ENCODE measurements at regions not wholly inside any gene's neighbourhood (a gene's known extent, or its start where the extent isn't known, plus 50 kb on each side); places are given as distances from the start of the nearest gene placed in this dataset.

DNA sequence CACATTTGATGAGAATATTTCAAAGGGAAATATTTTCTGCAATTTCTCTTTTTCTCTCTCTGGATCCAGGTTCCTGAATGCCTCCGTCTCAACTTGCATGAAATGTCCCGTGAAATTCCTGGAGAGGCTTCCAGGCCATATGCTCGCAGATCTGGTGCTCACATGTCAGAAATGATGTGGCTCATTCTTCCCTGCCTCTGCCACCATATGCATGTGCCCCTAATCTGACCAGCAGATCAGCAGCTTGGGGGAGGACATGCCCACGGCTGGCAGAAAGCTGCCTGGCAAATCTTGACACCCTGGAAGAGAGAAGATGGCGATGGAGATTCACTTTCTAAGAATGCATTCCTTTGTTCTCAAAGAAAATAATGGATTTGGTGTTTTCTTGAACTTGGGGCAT lies 490.7 kb downstream of the RPS24 start:
- H3K9me3 ChIP-seq = no peaks in the 10 kb centered on the region
- in situ Hi-C loops (cut with MboI; ENCODE audit: low sequenced_read_pairs) = no loop called here
- H3K4me1 ChIP-seq = no peaks in the 10 kb centered on the region
- DNase-seq (ENCODE audit: low spot score in 2 of 2) = no peak
- H3K4me3 ChIP-seq = no peak overlapping the region
- no peaks in the 10 kb centered on the region for H3K27me3 ChIP-seq (ENCODE audit: low read depth)
- no peaks in the 10 kb centered on the region for H3K36me3 ChIP-seq (replicated peaks)

DNA sequence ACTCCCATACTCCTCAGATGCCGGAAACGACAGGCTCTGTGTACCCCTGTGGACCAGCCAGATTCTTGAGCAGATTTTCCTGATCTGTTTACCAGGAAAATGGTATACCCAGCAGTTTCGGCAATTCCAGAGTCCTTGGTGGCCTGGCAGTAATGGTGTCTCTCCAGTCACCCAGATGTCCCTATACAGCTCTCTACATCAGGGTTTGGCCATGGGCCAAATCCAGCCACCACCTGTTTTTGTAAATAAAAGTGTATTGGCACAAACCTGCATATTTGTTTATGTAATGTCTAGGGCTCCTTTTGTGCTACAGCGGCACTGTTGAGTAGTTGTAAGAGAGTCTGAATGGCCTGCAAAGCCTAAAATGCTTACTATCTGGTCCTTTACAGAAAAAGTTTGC lies 491.3 kb downstream of the RPS24 start:
- Histone ChIP-seq H3K27me3 (ENCODE audit: low read depth) (no peaks in the 10 kb centered on the region), H3K9me3 (no peaks in the 10 kb centered on the region), H3K4me3 (no peak overlapping the region), H3K36me3 (replicated peaks) (no peaks in the 10 kb centered on the region), H3K4me1 (no peaks in the 10 kb centered on the region)
- in situ Hi-C loops (cut with MboI; ENCODE audit: low sequenced_read_pairs) = no loop called here
- DNase-seq (ENCODE audit: low spot score in 2 of 2) = no peak

DNA sequence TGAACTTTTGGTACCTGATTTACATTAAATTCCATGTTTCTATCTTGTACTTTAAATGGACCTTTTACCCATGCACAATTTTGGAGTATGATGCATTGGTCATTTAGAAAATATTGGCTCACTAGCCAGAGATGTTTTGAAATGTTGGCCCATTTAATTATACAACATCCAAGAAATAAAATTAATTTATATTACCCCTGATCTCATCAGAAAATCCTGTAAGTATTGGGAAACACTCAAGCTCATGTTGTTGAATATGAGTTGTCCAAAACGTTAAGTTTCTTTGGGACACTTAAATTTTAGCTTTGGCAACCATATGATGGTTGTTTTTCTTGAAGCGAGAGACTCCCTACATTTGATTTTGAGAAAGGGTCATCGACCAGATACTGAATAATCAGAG lies 492.7 kb downstream of the RPS24 start:
- in situ Hi-C loops (cut with MboI; ENCODE audit: low sequenced_read_pairs) = no loop called here
- no peak for DNase-seq (ENCODE audit: low spot score in 2 of 2)
- no peaks in the 10 kb centered on the region for H3K4me1 ChIP-seq

DNA sequence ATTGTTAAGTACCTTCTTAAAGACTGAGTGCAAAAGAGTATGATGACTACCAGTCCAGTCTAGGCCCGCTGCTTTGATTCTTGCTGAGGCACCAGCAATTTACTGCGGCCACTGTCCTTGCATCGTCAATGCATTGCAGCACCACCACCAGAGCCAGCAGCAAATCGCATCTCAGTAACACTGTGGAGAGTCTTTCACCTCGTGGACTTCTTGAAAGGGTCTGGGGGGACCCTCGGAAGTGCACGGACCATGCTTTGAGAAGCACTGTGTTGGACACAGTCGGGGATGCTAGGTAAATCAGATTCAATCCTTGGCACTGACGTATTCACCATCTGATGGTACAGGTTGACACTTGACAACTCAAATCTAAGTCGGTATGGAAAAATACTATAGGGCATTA lies 493.6 kb downstream of the RPS24 start:
- DNase-seq (ENCODE audit: low spot score in 2 of 2) = no peak
- H3K4me1 ChIP-seq = no peaks in the 10 kb centered on the region
- no peaks in the 10 kb centered on the region for H3K9me3 ChIP-seq
- no peaks in the 10 kb centered on the region for H3K27me3 ChIP-seq (ENCODE audit: low read depth)
- no peaks in the 10 kb centered on the region for H3K36me3 ChIP-seq (replicated peaks)
- no peak overlapping the region for H3K4me3 ChIP-seq
- in situ Hi-C loops (cut with MboI; ENCODE audit: low sequenced_read_pairs) = no loop called here

More for the DNA sequence above, 492.7 kb downstream of the RPS24 start:
- no peaks in the 10 kb centered on the region for H3K9me3 ChIP-seq
- H3K27me3 ChIP-seq (ENCODE audit: low read depth) = no peaks in the 10 kb centered on the region
- H3K4me3 ChIP-seq = no peak overlapping the region
- no peaks in the 10 kb centered on the region for H3K36me3 ChIP-seq (replicated peaks)

DNA sequence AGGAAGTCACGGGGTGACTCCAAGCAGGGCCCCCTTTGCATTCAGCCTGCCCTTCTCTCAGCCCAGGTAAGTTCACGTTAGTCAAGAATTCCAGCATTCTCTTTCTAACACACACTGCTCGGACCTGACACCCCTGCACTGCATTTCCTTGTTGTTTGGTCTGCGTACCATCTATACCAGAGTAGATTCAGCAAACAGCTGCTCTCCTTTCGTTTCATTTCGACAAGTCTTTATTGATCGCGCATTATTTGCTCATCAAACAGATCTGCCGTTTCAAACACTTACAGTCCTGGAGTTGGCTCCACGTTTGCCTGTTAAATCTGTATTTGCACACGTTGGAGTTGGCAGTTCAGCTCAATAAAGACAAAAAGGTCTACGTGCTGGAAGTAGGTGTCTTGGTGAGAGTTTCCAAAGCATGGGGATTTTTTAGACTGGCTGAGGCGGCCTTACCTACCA lies 495.1 kb downstream of the RPS24 start:
- DNase-seq (ENCODE audit: low spot score in 2 of 2) = no peak
- in situ Hi-C loops (cut with MboI; ENCODE audit: low sequenced_read_pairs) = no loop called here
- Histone ChIP-seq H3K4me3 (no peak overlapping the region), H3K27me3 (ENCODE audit: low read depth) (no peaks in the 10 kb centered on the region), H3K36me3 (replicated peaks) (no peaks in the 10 kb centered on the region), H3K9me3 (no peaks in the 10 kb centered on the region), H3K4me1 (no peaks in the 10 kb centered on the region)

DNA sequence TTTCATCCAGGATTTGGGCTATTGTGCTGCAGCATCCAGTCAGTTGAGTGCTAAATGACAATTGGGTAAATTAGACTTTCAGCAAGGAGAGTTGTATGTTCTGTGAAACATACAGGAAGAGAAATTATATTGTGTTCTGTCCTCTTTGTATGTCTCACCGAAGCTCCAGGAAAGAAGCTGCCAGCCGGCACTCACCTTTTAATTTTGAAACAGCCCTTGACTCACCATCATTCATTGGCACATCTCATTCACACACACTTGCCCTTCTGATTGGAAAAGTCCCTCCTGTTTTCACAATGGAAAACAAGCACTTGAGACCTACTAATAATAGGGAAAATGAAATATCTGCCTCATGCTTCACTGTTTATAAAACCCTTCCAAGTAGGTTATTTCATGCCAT lies 495.6 kb downstream of the RPS24 start:
- Histone ChIP-seq H3K27me3 (ENCODE audit: low read depth) (no peaks in the 10 kb centered on the region), H3K9me3 (no peaks in the 10 kb centered on the region), H3K4me1 (no peaks in the 10 kb centered on the region), H3K36me3 (replicated peaks) (no peaks in the 10 kb centered on the region), H3K4me3 (no peak overlapping the region)
- in situ Hi-C loops (cut with MboI; ENCODE audit: low sequenced_read_pairs) = no loop called here
- no peak for DNase-seq (ENCODE audit: low spot score in 2 of 2)

DNA sequence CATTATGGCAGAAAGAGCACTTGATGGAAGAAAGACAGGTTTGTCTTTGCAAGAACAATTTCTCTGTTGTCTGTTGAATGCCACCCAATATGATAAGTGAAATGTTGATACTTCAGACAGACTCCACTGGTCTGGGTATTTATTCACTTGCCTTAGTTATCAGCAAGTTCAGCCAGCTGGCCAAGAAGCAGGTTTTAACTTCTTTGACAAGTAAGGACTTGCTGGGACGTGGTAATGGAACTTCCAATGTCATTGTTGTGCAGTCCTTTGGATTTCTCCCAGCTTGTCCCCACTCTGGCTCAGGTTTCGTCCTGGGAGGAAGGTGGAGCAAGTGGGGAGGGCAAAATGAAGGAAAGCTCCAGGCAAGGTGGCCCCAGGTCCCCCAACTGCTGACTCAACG lies 497.4 kb downstream of the RPS24 start:
- in situ Hi-C loops (cut with MboI; ENCODE audit: low sequenced_read_pairs) = no loop called here

DNA sequence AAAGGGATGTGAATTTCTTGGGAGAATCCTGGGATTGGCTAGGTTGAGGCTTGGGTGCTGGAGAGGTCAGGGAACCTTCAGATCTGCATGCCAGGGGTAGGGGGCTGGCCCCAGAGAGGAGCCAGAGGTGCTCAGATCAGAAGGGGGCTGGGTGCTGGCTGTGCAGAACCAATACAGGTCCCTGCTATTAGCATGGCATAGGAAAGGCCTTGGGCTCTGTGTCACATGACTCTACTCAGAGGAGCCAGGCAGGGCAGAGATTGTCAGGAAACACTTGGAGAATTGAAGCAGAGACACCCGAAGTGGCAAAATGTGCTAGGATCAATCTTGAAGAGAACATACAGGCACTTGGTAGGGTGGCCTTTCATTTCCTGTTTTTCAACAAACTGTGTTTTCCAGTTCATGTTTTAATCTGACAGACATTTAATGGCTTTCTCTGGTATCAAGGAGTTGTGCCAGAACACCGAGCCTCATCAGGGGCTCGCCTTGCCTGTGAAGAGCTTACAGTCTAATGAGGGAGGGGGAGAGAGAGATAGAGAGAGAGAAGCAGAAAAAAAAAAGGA lies 498.9 kb downstream of the RPS24 start:
- in situ Hi-C loops (cut with MboI; ENCODE audit: low sequenced_read_pairs) = no loop called here
- H3K9me3 ChIP-seq = no peaks in the 10 kb centered on the region
- no peaks in the 10 kb centered on the region for H3K4me1 ChIP-seq
- H3K4me3 ChIP-seq = no peak overlapping the region
- no peaks in the 10 kb centered on the region for H3K27me3 ChIP-seq (ENCODE audit: low read depth)
- no peak for DNase-seq (ENCODE audit: low spot score in 2 of 2)
- no peaks in the 10 kb centered on the region for H3K36me3 ChIP-seq (replicated peaks)

More for the DNA sequence above, 497.4 kb downstream of the RPS24 start:
- DNase-seq (ENCODE audit: low spot score in 2 of 2) = no peak
- Histone ChIP-seq H3K27me3 (ENCODE audit: low read depth) (no peaks in the 10 kb centered on the region), H3K4me1 (no peaks in the 10 kb centered on the region), H3K9me3 (no peaks in the 10 kb centered on the region), H3K36me3 (replicated peaks) (no peaks in the 10 kb centered on the region), H3K4me3 (no peak overlapping the region)

DNA sequence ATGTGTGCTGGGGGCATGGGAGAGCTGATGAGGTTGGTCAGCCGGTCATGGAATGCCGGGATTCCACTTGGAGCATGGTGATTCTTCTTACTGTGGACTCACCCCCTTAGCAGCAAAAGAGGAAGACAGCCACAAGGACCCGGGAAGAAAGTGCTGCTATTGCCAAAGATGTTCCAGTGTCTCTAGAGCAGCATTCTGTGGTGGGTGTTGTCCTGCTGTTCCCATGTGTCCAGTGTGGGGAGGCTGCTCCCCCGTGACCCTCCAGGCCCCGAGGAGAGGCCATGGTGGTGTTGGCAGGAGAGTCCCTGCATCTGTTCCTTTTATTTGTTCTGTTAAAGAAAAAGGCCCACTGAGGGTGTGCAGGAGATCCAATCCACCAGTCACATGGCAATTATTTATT lies 499.4 kb downstream of the RPS24 start:
- H3K27me3 ChIP-seq (ENCODE audit: low read depth) = no peaks in the 10 kb centered on the region
- H3K4me1 ChIP-seq = no peaks in the 10 kb centered on the region
- no peaks in the 10 kb centered on the region for H3K9me3 ChIP-seq
- DNase-seq (ENCODE audit: low spot score in 2 of 2) = no peak
- H3K4me3 ChIP-seq = no peak overlapping the region
- H3K36me3 ChIP-seq (replicated peaks) = no peaks in the 10 kb centered on the region
- in situ Hi-C loops (cut with MboI; ENCODE audit: low sequenced_read_pairs) = no loop called here

DNA sequence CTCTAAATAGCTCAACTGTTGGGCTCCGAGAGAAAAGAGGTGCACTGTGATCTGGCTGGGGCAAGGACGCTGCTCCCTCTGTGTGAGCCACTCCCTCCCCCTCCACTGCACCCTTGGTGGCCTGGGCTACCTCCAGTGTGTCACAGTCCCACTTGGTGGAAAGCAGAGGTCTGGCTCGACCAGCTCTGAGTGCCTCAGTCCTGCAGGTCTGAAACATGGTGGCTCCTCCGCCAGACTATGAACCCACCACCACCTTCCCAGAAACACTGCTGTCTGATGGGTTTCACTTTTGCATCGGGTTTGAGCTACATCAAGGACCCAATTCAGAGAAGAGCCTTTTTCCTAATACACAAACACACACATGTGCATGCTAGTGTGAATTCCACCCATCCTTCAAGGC lies 500.1 kb downstream of the RPS24 start:
- H3K4me3 ChIP-seq = no peak overlapping the region
- no peak for DNase-seq (ENCODE audit: low spot score in 2 of 2)
- no peaks in the 10 kb centered on the region for H3K9me3 ChIP-seq
- H3K36me3 ChIP-seq (replicated peaks) = no peaks in the 10 kb centered on the region
- H3K27me3 ChIP-seq (ENCODE audit: low read depth) = no peaks in the 10 kb centered on the region
- in situ Hi-C loops (cut with MboI; ENCODE audit: low sequenced_read_pairs) = no loop called here
- no peaks in the 10 kb centered on the region for H3K4me1 ChIP-seq

DNA sequence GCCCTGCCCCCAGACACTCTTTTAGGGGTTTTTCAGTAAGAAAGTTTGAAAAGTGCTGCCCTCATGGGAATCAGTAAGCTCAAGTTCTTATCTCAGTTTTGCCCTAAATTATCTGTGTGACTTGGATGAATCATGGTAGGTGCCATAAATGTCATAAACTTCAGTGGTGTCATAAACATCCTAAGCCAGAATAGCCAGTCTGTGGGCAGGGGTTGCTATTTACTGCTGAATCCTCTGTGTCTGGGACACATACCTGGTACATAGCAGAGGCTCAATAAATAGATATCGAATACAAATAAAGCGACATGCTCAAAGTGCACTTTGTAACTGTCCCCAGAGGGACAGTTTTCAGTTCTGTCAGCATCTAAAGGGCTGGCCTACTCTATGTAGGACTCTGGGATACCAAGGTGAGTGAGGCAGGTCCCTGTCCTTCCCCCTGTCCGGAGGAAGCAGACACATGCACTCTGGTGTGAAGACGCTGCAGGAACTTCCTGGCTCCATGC lies 502.1 kb downstream of the RPS24 start:
- Histone ChIP-seq H3K36me3 (replicated peaks) (no peaks in the 10 kb centered on the region), H3K4me1 (no peaks in the 10 kb centered on the region), H3K4me3 (no peak overlapping the region), H3K9me3 (no peaks in the 10 kb centered on the region), H3K27me3 (ENCODE audit: low read depth) (no peaks in the 10 kb centered on the region)
- DNase-seq (ENCODE audit: low spot score in 2 of 2) = no peak
- in situ Hi-C loops (cut with MboI; ENCODE audit: low sequenced_read_pairs) = no loop called here

DNA sequence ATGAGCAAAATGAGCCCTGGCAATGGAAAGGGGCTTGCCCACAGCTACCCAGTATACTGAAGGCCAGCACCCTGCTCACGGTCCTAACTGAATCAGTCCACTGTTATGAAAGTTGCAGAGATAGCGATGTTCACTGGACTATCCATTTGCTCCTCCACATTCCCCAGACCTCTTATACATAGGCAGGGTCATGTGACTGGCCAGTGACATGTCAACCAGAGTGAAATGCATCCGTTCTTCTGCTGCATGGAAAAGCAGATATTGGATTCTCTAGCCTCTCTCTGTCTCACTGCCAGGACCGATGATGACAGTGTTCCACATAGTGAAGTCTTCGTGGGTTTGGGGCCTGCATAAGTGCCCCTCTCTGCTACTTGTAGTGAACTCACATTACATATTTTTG lies 503.4 kb downstream of the RPS24 start:
- no peak overlapping the region for H3K4me3 ChIP-seq
- H3K9me3 ChIP-seq = no peaks in the 10 kb centered on the region
- DNase-seq (ENCODE audit: low spot score in 2 of 2) = no peak
- no peaks in the 10 kb centered on the region for H3K27me3 ChIP-seq (ENCODE audit: low read depth)
- H3K4me1 ChIP-seq = no peaks in the 10 kb centered on the region
- in situ Hi-C loops (cut with MboI; ENCODE audit: low sequenced_read_pairs) = no loop called here
- H3K36me3 ChIP-seq (replicated peaks) = no peaks in the 10 kb centered on the region

DNA sequence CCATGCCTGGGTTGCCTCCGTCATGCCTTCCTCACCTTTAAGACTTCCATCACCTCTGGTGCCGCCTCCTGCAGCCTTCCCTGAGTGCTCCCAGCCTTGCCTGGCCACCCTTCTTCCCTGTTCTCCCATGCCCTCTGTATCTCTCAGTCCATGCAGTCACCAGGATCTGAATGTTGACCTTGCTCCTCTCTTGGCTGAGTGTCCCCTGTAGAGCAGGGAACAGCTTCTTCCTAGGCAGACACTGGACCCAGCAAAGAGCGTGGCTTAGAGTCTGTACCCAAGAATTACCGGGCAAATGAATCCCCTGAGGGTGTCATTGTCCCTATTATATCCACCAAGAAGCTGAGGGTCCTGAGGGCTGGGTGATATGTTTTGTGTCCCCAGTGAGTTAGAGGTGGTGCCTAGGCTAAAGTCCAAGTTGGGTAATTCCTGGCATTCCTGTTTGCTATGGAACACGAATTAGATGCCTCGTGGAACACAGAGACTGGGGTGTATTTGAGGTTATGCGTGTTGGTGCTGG lies 505.6 kb downstream of the RPS24 start:
- in situ Hi-C loops (cut with MboI; ENCODE audit: low sequenced_read_pairs) = no loop called here
- Histone ChIP-seq H3K36me3 (replicated peaks) (no peaks in the 10 kb centered on the region), H3K9me3 (no peaks in the 10 kb centered on the region), H3K4me3 (no peak overlapping the region), H3K4me1 (no peaks in the 10 kb centered on the region), H3K27me3 (ENCODE audit: low read depth) (no peaks in the 10 kb centered on the region)
- no peak for DNase-seq (ENCODE audit: low spot score in 2 of 2)

DNA sequence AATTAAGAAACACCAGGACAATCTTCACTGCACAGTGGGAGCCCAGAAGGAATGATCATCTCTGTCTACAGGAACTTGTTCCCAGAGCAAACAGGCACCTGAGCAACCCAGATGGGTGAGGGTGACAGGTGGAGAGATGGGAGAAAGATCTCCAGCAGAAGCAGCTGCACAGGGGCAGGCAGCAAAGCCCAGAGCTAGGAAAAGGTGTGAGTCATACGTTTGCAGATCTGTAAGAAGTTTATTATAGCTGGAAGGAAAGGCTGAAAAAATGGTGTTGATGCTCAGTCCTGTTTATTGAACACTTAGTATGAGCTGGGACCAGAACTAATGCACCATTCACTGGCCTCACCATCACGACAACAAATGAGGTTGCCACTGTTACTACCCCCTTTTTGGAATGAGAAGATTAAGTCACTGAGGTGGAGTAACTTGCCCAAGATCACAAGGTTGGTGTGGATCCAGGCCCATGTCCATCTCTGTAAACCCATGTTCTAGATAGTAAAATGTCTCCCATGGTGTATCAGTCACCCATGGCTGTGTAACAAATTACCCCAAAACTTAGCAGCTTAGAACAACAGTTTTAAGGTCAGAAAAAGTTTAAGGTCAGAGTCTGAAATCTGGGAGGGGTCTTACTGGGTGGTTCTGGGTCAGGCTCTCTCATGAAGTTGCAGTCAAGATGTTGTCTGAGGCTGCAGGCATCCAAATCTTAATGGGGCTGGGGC lies 506.9 kb downstream of the RPS24 start:
- no peaks in the 10 kb centered on the region for H3K4me1 ChIP-seq

More for the DNA sequence above, 506.9 kb downstream of the RPS24 start:
- no peak for DNase-seq (ENCODE audit: low spot score in 2 of 2)
- Histone ChIP-seq H3K36me3 (replicated peaks) (no peaks in the 10 kb centered on the region), H3K9me3 (no peaks in the 10 kb centered on the region), H3K4me3 (no peak overlapping the region), H3K27me3 (ENCODE audit: low read depth) (no peaks in the 10 kb centered on the region)
- in situ Hi-C loops (cut with MboI; ENCODE audit: low sequenced_read_pairs) = no loop called here

Data from HAP-1 (cell line).